NT2/D1 (cell line): ENCODE measurements at regions not wholly inside any gene's neighbourhood (a gene's known extent, or its start where the extent isn't known, plus 50 kb on each side); places are given as distances from the start of the nearest gene placed in this dataset.

Experiments used
- YY1 ChIP-seq: IDR thresholded peaks from 2 replicates; pipeline ENCODE4 v1.6.1; 2011; ENCODE audit not compliant: insufficient read length, insufficient read depth
- ZNF274 ChIP-seq: IDR thresholded peaks from 2 replicates; pipeline ENCODE4 v1.6.1; 2011; ENCODE audit warnings: mild to moderate bottlenecking, low read depth, low read length

DNA sequence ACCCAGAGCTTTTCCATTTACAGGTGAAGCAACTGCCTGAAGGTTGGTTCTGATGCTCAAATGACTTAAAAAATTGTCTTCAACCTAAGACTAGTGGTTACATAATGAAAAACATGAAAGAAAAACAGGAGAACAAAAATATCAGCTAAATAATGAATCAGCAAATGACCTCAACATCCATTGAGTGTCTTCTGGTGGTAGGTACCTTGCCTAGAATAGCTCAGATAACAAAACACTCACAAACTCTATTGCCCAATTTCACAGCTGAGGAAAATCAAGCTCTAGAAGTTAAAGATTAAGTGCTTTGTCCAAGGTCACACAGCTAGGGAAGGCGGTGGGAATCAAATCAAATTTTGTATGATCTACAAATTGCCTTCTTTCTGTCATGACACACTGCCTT lies 304.6 kb upstream of the CDH11 start:
- TF ChIP-seq YY1 (no peak), ZNF274 (no peak)
